Activated T-cell treated with anti-CD3 and anti-CD28 coated beads, Interleukin-2, amount 50 U/mL, for 48 hours (primary cell): ENCODE measurements at regions not wholly inside any gene's neighbourhood (a gene's known extent, or its start where the extent isn't known, plus 50 kb on each side); places are given as distances from the start of the nearest gene placed in this dataset.
"Not testable (repeated sequence)": the region's sequence is repeated elsewhere in the genome, so short reads cannot be mapped to it uniquely, and the experiment has no call there.

ENCODE experiments used
- DNase-seq, 2 experiments: peaks; one replicate each; pipeline ENCODE4 v3.0.0-alpha.2; 2020

DNA sequence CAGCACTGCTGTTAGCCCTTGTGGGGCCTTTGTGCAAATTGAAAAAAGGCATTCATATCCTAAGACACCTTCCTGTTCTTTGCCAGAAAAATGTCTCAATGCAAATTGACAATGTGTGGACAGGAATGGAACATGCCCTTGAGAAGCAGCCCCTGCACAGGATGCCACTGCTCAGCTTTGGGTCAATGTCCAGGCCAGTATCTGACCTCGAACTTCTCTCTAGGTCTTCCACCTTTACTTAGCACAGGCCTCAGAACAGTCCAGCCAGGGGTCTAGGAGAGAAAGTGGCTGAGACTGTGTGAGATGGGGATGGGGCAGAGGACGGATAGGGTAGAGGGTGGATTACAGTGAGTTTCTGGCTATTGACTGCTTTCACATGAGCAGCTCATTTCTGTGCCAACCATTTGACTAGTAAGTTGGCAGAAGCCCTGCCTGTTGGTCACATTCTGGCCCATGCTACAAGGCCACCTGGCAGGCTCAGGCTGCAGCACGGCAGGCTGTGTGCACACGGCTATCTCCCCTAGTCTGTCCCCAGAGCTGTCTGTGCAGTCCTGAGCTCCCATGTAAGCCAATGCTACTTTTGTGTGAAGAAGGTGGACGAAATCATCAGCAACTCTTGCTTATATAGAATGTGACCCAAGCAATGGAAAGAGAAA lies 254.5 kb upstream of the PLGLB1 start:
- not testable (repeated sequence) for DNase-seq

DNA sequence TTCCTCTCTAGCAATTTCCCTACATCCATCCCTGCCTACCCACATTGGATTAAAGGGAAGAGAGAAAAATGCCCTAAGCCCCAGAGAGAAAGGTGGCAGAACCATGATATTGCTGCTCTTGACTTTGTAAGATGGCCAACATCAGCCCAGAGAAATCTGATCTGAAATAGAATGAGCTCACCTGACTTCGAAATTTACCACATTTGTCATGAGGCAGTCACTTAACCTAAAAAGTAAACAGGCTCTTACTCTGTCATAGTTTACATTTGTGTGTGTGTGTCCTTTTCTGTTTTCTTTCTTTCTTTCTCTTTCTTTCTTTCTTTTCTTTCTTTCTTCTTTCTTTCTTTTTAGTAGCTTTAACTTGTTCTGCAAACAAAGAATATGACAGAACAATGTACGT lies 255.0 kb upstream of the PLGLB1 start:
- DNase-seq, result not testable (repeated sequence)

DNA sequence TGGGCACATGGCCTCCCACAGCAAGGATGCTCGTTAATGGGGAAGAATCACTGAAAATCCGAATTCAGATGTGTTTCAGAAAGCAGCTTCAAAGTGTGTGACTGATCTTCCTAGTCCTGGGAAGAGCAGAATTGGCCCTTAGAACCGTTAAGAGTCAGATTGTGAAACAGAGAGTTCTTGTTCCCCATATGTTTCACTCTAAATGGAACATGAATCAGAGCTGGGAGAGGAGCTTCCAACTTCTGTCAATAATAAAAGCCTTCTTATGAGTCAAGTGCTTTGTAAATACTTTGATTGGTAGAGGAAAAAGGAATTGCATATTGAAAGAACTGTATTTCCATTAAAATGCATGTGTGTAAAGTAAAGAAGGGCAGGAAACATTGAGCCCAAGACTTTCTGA lies 256.1 kb upstream of the PLGLB1 start:
- not testable (repeated sequence) for DNase-seq

DNA sequence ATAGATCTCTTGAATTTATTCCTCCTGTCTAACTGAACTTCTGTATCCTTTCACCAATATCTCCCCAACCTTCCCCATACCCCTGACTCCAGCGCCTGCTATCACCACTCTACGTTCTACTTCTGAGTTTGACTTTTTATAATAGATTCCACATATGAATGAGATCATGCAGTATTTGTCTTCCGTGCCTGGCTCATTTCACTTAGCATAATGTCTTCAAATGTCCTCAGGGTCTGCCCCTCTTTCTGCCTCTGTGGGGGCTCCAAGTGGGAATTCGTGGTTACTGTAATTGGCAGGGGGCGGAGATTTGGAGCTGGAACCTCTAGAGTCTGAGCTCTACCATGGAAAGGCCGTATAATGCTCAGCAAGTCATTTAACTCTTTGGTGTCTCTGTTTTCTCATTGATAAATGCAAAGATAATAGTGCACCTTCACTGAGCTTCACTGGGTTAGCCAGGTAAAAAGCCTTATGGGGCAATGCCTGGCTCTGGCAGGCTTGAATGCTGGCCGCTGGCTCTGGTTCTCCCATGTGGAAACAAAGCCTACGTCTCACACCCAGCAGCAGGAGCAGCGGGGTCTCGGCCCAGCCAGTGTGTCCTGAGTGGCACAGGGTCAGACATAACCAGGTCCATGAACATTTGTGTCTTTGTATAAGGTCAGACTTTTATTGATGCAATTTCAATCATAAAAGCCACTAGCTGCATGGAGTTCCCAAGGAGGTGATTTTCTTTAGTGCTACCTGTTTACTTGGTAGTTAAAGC lies 259.1 kb upstream of the PLGLB1 start:
- not testable (repeated sequence) for DNase-seq

DNA sequence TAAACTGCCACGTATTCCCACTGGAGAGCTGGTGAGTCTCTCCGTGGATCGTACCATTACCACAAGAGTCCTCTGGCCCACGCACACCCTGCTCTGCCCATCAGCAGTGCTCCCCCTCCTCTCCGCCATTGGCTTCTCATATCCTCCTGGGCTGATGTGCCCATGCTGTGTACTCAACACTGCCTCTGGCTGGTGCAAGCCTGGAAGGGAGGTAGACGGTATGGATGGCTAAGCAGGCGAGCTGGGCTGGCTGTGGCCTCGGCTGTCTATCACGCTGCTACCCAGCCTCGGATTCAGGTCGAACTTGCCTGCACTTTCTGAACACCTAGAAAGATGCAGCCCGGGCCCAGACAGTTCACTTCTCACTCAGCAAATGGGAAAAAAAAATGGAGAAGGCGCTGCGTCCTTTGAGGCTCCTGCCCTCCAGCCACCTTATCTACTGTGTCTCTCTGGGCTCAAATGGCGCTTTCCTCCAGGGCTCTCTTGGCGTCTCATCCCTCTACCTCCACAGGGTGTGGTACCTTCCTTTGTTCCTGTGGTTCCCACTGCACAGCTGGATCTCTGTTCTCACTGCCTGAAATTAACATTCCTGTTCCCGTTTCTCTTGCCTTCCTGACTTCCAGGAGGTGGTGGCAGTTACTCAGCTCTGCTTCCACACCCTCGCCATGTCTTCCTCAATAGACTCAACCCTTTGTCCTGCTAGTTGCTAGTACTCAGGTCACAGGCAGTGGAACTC lies 262.3 kb upstream of the PLGLB1 start:
- DNase-seq, result not testable (repeated sequence)

DNA sequence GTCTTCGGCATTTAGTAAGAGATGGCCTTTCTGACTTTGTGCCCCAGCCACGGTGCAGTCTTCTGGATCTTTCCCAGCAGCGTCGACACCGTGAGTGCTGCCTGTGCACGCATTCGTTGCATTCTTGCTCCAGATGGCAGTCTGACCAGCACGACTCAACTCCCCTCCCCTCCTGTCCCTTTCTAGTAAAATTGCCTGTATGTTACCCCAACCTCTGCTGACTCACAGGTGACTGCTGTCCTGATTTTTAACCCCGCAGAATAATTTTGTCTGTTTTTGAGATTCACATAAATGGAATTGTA lies 262.8 kb upstream of the PLGLB1 start:
- DNase-seq, result not testable (repeated sequence)

DNA sequence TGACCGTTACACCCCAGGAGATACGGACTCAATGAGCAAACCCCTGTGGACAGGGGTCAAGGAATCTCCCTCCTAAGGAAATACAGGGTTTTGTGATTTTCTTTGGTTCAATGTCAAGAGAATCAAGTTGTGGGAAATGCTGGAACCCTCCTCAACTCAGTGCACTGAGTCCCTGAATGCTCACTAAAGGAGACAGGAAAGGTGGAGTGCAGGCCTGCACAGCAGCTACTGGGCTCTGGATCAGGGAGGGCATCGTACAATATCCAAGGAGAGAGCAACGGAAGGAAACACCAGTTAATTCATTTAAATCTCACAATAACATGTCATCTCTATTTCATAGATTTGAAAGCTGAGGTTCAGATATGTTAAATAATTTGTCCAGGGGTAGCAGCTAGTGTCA lies 263.5 kb upstream of the PLGLB1 start:
- not testable (repeated sequence) for DNase-seq

DNA sequence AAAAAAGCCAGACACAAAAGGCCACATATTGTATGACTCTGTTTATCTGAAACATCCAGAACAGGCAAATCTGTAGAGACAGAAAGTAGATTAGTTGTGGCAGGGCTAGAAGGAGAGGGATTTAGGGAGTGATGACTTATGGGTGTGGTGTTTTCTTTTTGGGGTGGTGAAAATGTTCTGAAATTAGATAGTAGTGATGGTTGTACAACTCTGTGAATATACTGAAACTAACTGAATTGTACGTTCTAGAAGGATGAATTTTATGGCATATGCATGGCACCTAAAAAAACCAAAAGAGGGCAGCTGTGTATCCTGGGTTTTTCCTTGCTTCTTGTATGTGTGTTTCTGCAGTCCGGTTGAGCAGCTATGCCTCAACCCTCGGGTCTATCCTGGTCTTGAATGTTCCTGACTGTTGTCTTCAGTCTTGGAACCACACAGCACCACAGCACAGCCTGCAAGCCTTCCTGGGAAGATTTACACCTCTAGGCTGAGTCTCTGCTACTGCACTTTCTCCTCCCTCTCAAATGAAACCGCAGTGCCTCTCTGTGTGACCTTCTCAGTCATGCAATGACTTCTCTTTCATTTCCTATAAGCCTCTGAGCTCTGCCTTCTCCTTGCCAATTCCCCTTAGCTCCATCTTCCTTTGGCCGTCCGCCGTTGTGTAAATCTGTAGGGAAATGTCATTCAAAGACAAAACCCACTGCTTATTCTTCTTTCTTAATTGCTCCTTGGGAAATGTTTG lies 269.1 kb upstream of the PLGLB1 start:
- peak in 1 of 2 experiments; percentile 18 for DNase-seq

DNA sequence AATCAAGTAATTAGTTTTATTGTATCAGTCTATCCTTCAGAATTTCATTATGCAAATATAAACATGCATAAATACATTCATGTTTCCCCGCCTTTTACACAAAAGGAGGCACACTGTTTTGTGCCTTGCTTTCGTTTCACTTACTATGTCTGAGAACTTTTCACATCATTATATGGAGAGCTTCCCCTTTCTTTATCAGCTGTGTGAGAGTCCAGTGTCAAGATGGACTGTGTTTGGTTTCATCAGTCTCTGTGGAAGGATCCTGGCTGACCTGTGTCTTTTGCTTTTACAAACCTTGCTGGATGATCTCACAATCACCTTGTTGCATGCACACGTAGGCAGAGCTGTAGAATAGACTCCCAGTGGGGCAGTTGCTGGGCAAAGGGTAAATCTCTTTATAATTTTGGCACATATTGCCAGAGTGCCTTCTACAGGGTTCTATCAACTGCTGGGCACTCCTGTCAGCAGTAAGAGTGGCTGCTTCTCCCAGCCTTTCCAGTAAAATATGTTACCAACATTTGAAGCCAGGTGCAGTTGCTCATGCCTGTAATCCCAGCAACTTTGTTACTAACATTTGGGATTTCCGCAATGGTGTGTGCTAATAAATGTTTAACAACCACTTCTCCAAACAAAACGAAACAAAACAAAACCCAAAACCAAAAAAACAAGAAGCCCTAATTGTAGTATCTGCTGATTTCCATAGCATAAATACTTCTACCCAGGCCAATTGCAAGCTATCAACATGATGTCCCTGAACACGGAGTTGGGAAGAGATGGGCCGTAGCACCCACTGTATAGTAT lies 270.0 kb upstream of the PLGLB1 start:
- not testable (repeated sequence) for DNase-seq

DNA sequence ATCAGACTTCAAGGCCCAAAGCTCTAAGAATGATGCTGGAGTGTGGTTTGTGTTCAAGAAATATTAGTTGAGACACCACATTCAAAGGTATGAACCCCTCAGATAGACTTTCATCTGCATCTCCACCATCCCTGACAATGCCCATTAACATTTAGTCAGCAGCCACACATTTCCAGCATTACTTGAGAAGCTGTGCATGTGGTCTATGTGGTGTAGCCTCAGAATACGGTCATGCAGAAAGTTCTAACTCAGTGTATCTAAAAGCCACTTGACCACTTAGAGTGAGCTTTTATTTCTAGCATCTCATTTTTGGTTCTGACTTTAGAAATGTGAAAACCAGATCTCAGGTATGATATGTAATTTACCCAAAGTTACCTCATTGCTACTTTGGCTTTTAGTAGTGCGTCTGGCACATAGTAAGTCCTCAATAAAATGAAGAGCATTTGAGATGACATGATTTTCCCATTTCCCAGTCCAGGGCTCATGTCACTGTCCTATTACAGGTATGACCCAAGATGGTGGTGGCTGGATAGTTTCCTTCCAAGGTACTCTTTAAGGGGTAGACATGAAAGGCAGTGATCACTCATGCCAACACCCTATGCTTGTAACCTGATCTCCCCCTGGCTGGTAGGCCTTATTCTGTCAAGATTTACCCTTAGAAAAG lies 272.4 kb upstream of the PLGLB1 start:
- DNase-seq, result not testable (repeated sequence)

DNA sequence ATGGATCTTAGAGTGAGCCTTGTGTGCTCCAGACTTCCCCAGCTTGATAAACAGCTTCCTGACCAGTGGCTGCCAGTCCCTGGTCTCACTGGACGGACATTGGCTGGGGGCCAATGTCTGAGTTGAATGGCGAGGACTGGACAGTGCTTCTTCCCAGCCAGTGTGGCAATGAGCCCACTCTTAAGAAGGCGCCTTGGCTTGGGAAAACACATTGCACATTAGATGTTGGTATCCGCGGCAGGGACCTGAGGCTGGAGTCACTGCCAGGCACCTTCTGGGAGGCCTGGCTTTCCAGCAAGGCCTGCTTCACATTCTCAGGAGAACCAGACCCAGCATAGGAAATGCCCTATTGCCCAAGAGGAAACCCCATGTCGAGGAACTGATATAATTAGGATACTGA lies 273.5 kb upstream of the PLGLB1 start:
- DNase-seq, result not testable (repeated sequence)

DNA sequence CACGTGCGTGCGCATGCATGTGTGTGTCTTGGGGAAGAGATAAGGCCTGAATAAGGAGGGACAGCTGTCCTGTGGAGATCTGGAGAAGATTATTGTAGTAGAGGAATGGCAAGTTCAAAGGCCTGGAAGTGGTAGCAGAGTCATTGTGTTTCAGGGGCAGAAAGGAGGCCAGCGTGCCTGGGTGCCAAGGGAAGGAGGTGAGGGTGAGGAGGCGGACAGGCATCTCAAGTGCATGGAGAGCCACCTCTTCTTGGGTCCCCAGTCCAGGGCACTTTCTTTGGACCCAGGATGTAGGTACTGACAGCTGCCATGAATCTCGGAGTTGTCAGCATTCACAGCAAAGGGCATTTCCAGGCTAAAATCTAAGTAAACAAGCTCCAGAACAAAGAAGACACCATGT lies 279.7 kb upstream of the PLGLB1 start:
- not testable (repeated sequence) for DNase-seq

DNA sequence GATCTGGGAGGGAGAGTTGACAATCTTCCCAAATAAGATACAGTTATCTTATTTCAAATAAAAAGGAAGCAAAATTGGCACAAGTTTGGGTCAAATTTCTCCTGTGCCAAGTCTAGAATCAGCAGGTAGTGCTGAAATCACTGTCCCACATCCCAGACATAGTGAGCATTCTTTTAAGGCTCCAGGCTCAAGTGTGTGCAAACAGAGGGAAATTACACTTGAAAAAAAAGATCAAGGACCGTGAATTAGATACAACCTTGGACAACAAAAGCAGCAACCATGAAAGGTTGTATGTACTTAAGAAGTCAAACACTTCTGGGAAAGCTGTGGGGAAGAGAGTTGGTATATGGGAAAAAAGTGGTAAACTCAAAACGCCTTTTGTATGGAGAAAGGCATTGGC lies 280.2 kb upstream of the PLGLB1 start:
- DNase-seq, result not testable (repeated sequence)

DNA sequence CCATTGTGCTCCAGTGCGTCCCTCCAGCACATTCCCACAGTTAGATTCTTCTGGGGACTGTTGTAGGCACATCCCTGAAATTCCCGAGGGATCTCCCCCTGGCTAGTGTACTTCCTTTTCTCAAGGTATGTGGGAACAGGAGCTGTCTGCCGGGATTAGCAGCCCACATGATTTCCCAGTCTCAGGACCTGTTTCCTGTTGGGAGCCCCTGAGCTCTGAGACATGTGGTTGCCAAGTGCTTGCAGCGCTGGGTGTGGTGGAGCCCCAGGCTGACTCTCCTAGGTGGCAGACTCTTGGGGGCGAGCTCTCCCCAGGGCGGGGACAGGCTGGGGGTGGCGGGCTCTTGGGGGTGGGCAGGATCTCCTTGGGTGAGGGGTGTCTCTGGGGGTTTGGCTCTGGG lies 287.0 kb upstream of the PLGLB1 start:
- DNase-seq, result not testable (repeated sequence)

DNA sequence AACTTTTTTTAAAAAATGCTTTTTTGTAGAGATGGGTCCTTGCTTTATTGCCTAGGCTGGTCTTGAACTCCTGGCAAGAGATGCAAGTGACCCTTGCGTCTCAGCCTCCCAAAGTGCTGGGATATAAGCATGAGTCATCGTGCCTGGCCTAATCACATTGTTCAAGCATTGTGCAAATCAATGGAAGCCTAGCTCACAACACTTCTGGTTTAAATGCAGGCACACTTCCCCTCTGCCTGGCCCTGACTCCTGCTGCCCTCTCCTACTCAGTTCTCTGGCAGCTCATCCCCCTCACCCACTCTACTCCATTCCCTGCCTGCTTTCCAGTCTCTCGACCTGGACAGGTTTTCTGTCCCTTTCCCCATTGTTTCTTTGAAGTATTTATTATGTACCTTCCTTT lies 288.1 kb upstream of the PLGLB1 start:
- not testable (repeated sequence) for DNase-seq

DNA sequence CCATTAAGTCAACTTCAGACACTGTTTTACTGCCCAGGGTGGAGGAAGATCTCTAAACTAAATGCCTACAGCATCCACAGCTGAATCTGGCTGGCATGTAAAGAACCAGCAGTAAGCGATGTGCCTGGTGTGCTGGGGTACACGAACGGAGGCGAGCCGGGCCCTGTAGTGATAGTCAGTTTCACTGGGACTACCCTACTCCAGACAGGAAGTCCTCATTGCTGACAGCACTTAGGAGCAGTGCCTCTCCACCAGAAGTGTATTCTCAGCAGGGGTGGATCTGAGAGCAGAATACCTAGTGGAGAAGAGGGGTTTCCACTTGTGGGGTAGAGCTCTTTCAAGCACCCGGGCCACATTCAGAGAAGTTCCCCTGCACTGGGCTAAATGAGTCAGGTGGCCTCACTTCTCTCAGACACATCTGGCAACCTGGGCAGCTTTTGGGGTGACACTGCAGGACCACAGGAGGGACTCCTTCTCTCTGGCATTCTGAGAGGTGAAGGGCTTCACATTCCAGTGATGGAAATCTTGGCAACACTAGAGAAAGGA lies 290.3 kb upstream of the PLGLB1 start:
- DNase-seq, result not testable (repeated sequence)

DNA sequence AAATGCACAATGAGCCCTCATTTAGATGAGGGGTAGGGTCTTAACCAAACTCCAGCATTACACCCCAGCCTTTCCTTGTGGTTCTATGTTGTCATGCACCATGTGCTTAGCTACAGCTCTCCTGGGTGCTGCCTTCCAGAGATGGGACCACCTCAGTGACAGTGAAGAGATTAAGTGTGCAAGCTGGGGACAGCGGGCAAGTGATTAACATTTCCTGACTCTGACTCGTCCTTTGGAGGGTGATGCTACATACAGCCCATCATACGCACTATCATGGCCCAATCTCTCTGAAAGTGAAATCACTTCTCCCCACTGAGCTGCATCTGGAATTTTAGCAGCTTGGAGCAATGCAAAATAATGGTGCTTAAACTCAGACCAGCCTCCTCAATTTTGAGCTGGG lies 293.0 kb upstream of the PLGLB1 start:
- not testable (repeated sequence) for DNase-seq

DNA sequence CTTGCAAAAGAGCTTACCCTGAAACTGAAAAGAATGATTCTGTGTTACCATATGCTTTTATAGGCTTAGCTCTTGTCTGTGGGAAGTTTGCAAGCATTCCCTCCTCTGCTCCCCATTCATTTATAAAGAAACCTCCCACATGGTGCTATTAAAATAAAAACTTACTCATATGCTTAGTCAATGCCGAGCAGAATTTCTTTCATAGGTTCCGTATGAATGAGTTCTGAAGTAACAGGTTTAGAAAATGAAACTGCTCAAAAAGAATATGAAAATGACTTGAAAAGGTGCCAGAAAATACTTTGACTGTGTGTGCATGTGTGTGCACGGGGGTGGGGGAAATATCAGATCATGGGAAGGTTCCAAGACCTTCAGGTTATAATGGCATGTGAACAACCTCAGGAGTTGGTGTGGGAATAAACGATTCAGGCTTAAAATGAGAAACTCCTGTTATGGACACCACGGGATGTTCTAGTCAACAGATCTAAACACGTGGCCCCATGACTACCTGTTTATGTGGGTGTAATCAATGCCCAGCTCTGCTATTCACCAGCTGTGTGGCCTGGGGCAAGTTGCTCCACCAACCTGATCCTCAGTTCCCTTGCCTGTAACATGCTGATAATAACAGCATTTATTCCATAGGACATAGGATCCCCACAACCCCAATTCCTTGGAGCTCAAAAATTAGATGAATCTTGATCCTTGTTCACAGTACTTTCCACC lies 293.7 kb upstream of the PLGLB1 start:
- not testable (repeated sequence) for DNase-seq

DNA sequence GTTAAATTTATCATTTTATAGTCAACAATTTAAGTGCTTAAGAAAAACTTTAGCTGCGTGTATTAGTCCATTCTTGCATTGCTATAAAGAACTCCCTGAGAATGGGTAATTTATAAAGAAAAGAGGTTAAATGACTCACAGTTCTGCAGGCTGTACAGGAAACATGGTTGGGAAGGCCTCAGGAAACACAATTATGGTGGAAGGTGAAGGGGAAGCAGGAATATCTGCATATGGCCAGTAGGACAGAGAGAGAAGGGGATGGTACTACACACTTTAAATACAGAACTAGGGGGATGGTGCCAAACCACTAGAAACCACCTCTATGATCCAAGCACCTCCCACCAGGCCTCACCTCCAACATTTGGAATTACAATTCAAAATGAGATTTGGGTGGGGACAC lies 295.5 kb upstream of the PLGLB1 start:
- DNase-seq, result not testable (repeated sequence)

DNA sequence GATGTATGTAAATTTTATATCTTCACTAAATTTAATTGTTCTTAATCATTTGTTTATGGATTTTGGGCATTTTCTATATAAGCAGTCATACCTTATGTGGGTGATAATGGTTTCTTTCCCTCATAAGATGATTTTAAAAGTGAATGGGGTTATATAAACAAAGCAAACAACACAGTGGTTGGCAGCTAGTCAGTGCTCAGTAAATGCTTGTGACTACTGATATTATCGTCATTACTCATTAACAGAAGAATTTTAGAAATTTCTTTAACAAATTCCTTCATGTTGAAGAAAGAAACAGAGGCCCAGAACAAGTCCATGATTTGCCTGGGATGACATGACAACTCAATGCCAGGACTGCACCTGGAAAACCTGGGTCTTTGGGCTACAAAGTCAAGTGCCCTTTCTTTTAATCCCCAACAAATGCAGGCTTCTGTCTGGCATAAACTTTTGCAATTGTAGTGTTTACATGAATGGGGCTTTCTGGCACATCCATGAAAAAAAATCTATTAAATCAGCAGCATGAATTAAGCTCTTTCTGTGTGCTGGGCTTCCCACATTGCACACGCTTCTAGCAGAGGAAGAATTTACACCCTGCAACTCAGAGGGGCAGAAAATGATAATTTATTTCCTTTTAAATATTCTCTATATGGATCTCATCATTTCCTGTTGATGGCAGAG lies 297.3 kb upstream of the PLGLB1 start:
- DNase-seq, result not testable (repeated sequence)
